GM19397 (cell line): ENCODE measurements at regions not wholly inside any gene's neighbourhood (a gene's known extent, or its start where the extent isn't known, plus 50 kb on each side); places are given as distances from the start of the nearest gene placed in this dataset.

Experiments used
- ATAC-seq: cut with Tn5 transposase; IDR thresholded peaks from one replicate; pipeline ENCODE4 v1.9.1; 2021; ENCODE audit warnings: mild to moderate bottlenecking, moderate library complexity; ENCODE audit not compliant: unreplicated experiment

GRCh38 chr4:45647823-45648222 lies 476.0 kb downstream of the GABRG1 start:
- ATAC-seq, result no peak

DNA sequence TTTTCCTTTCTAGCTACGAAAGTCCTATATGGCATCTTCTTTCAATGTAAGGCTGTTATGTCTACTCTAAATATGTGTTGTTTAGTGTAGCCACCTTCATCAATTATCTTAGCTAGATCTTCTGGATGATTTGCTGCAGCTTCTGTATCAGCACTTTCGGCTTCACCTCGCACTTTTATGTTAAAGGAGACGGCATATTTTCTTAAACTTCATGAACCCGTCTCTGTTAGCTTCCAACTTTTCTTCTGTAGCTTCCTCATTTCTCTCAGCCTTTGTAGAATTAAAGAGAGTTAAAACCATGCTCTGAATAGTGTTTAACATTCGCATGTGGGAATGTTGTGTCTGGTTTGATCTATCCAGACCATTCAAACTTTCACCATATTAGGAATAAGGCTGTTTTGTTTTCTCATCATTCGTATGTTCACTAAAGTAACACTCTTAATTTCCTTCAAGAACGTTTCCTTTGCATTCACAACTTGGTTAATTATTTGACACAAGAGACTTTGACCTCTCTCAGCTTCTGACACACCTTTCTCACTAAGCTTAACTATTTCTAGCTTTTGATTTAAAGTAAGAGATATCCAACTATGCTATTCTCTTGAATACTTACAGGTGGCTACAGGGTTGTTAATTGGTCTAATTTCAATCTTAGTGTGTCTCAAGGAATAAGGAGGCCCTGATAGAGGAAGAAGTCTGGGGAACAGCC lies 476.8 kb downstream of the GABRG1 start:
- no peak for ATAC-seq

DNA sequence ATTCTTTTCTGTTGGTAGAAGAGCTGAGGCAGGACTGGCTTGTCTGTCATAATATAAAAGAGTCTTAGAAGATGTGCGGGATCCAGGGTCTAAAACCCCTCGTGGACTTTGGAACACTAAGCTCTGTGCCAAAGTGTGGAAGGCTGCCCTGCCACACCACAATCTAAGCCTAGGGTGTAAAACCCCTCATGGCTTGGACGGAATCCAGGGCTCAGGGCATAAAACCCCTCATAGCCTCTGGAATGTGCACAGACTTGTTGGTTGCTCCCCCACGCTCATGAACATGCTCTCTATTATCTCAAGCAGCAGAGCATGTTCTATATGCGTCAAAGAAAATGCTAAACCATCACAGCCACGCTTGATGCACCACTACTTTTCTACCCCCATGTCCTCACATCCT lies 483.6 kb downstream of the GABRG1 start:
- no peak for ATAC-seq

DNA sequence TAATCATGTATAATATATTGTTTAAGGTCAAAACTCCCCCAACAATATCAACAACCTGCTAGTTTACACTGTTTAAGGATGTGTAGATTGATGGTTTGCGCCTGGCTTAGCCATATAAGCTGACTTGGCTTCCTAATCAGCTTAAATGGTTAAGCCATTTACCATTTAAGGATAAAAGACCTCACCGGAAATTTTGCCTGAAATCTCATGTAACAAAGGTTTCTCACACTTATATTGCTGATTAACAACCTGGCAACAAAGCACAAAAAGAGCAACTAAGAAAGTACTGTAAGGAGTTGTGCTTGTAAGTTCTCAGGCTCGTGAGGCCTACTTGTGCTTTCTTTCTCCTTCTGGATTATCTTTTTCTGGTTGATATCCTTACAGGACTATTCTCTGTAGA lies 485.2 kb downstream of the GABRG1 start:
- ATAC-seq, result no peak

DNA sequence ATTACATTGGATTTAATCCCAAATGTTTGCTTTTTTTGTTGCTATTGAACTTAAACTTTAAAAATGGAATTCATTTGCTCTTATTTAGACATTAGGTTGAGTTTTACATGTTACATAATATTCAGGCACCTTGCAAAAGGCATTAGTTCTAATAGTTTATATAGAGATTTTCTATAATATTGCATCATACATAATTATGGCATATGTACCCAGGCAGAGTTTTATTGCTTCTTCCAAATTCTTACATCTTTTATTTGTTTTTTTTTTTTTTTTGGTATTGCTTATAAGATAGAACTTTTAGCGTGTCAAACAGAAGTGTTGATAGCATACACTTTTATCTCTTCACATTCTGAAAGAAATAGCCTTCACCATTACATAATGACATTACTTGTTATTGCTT lies 487.7 kb downstream of the GABRG1 start:
- no peak for ATAC-seq

DNA sequence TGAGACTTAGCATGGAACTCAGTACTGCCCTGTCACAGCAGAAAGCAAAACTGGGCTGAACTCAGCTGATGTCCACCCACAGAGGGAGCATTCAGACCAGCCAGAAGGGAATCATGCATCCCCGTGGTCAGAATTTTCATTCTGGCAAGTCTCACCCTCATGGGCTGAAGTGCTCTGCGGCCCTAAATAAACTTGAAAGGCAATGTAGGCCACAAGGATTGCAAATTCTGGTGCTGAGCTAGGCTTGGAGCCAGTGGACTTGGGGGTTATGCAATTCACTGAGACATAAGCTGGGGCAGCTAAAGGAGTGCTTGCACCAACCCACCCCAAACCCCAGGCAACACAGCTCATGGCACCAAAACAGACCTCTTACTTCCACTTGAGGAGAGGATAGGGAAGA lies 494.1 kb downstream of the GABRG1 start:
- ATAC-seq, result no peak

DNA sequence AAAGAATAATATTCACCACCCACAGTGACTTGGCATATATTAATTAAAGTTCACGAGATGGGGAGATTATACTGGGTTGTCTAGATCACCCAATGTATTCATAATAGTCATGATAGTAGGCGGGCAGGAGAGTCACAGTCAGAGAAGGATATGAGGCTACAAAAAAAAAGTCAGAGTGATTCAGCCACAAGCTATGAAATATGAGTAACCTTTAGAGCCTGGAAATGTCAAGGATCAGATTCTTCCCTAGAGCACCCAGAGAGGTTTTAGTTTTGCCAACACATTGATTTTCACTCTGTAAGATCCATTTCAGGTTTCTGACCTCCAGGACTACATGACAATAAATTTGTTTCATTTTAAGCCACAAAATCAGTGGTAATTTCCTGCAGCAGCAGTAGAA lies 501.9 kb downstream of the GABRG1 start:
- no peak for ATAC-seq

DNA sequence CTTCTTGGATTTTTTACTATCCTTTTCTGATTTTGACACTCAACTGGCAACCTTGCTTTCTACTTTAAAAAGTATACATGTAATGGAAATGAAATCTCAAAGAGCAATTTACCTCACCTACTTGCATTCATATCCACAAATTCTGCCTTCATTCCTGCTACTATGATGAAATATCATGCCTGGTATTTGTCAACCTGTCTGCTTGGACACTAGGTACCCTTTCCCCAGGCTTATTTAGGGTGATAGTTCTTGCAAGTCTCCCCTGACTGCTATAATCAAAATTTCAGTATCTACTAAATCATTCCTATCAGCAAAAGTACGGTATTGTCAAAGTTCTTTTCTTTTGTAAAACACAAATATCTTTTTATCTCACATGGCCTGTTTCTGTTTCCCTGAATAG lies 503.0 kb downstream of the GABRG1 start:
- no peak for ATAC-seq

DNA sequence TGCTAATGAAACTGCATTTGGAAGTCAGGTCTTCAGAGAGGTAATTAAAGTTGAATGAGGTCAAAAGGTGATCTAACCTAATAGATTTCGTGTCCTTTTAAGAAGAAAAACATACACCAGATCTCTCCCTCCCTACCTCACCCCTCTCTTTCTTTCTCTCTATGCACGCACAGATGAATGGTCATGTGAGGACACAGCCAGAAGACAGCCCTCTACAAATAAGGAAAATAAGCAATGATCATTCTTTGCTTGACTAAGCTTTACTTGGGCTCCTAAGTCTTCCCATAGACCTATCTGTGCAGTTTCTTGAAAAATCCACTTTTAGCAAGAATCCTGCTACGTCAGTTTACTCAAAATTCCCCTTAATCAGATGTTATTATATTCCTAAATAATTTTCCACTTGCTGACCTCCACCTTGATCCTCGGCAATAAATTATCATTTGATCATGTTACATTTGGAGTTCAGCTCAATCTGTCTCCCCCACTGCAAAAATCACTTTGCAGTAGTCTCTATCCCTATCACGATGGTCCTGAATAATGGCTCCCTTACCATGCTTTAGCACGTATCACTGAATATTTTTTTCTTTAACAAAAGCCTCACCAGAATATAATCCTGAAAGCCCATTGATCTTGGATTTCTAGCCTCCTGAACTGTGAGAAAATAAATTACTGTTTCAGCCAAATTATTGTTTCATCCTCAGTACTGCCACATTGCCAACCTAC lies 527.3 kb downstream of the GABRG1 start:
- no peak for ATAC-seq

- ATAC-seq, result no peak
Measured at GRCh38 chr4:45580334-45580733, 543.5 kb downstream of the GABRG1 start.

- ATAC-seq, result no peak
Measured at GRCh38 chr4:45578874-45579273, 545.0 kb downstream of the GABRG1 start.

GRCh38 chr4:45576275-45576674 lies 547.6 kb downstream of the GABRG1 start:
- ATAC-seq, result no peak

DNA sequence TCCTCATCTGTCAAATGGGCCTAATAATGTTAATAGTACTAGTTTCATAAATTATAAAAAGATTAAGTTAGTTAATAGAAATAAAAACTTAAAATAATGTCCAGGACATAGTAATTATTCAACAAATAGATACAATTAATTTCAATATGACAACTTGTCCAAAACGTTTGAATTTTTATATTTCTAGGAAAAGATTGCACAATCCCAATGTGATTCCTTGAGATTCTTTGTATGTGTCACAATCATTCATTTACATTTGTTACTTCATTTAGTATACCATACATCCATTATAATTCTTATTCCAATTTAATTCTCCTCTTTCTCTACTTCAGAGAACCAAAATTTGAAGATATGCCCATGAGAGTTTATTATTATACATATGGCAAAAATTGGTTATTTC lies 554.2 kb downstream of the GABRG1 start:
- no peak for ATAC-seq

- ATAC-seq, result no peak
Measured at GRCh38 chr4:45568694-45569093, 555.2 kb downstream of the GABRG1 start.

GRCh38 chr4:45566896-45567603 lies 556.8 kb downstream of the GABRG1 start:
- no peak for ATAC-seq

GRCh38 chr4:45554423-45554822 lies 569.4 kb downstream of the GABRG1 start:
- ATAC-seq, result no peak

- ATAC-seq, result no peak
Measured at GRCh38 chr4:45550766-45551366, 573.0 kb downstream of the GABRG1 start.

DNA sequence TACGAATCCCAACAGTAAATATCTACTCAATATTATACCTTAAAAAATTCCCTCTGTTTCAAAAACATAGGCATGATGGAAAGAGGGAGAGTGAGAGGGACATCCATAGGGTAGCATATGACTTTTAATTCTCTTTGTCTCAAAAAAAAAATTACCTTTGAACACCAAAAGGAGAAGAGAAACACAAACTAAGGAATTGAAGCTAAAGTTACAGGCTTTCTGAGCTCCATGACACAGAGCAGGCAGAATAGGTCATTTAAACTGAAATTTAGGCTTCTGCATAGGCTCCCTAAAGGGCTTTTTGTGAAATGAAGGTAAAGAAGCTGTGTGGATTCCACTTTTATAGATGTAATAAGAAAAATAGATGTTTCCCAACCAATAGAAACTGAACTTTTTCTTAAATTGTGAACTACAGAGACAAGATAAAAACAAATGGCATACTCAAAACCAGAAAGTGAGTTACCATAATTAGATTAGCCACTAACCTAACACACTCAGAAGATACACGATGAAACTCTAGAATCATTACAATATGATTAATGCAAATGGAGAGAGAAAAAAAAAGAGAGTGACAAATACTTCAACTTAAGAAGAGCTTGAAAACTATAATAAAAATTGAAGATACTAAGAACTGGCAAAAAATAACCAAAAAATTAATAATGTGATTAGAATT lies 584.6 kb downstream of the GABRG1 start:
- no peak for ATAC-seq

DNA sequence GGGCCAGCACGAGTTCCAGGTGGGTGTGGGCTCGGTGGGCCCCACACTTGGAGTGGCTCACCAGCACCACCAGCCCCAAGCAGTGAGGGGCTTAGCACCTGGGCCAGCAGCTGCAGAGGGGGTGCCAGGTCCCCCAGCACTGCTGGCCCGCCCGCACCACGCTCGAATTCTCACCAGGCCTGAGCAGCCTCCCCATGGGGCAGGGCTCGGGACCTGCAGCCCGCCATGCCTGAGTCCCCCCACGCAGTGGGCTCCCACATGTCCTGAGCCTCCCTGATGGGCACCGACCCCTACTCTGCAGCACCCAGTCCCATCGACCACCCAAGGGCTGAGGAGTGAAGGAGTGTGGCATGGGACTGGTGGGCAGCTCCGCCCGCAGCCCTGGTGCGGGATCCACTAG lies 593.4 kb downstream of the GABRG1 start:
- ATAC-seq, result no peak

- no peak for ATAC-seq
Measured at GRCh38 chr4:45527160-45527559, 596.7 kb downstream of the GABRG1 start.

DNA sequence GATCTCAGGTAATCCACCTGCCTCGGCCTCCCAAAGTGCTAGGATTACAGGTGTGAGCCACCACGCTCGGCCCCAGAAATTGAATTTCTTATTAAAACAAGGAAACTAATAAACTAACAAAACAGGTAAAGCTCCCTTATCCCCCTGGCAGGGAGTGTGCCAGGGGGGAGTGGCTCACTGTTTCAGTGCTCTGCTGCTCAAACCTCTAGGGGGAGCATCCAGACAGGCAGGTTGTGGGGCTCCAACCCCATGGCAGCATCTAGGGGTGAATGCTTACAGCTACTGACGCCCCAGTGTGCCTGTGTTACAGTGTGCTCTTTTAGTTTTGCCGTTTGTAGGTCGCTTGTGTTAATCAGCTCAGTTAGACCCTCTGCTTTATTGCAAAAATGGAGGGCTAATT lies 605.0 kb downstream of the GABRG1 start:
- ATAC-seq, result no peak
